RWPE1 (cell line): ENCODE measurements at regions not wholly inside any gene's neighbourhood (a gene's known extent, or its start where the extent isn't known, plus 50 kb on each side); places are given as distances from the start of the nearest gene placed in this dataset.

ENCODE experiments used
- CTCF ChIA-PET: fragments of 350-600 bp; sonication (Branson Sonifier 250); formaldehyde crosslinking; extraction: SDS; loops from one replicate; lab custom pipeline; 2021; lab: Yijun Ruan, JAX
- POLR2A ChIA-PET: fragments of 400-600 bp; formaldehyde crosslinking; extraction: SDS; loops from one replicate; lab custom pipeline; 2020; ENCODE audit warnings: antibody characterized with exemption; ENCODE audit not compliant: low non-redundant PET; lab: Yijun Ruan, JAX
- DNase-seq: peaks from one replicate; pipeline ENCODE4 v3.0.0; 2012; ENCODE audit warnings: low spot score
- H3K27ac ChIP-seq: fragments of 450-650 bp; 2 replicates; pipeline ENCODE4 v1.5.1; 2017
- CTCF ChIP-seq: fragments of 450-650 bp; conservative IDR thresholded peaks from 2 replicates; pipeline ENCODE4 v1.5.1; 2017; ENCODE audit warnings: low read depth, mild to moderate bottlenecking

GRCh38 chr11:45078236-45079074, 68.0 kb upstream of the PRDM11 start:
- ChIA-PET CTCF (interaction anchor here (0.7 kb wide), 1 partner anchor 366 kb away, joined by 3 read pairs; no protein-coding TSS in a partner anchor), POLR2A (no interaction called here)
- no peak for DNase-seq
- H3K27ac ChIP-seq, result no peak overlapping the region
- TF ChIP-seq CTCF, result no peak

- DNase-seq, result no peak
- ChIA-PET CTCF (no interaction called here), POLR2A (no interaction called here)
- no peak overlapping the region for H3K27ac ChIP-seq
- TF ChIP-seq CTCF, result no peak
These were observed 67.4 kb upstream of the PRDM11 start for GRCh38 chr11:45079075-45079444.

GRCh38 chr11:45079567-45079942, 66.9 kb upstream of the PRDM11 start:
- H3K27ac ChIP-seq, result no peak overlapping the region; the same call in 1 of the 2 replicates

GRCh38 chr11:45079943-45080719, 66.3 kb upstream of the PRDM11 start:
- TF ChIP-seq CTCF, result no peak
- DNase-seq, result no peak
- peak overlapping the region; percentile 8; the same call in 1 of the 2 replicates for H3K27ac ChIP-seq
- CTCF ChIA-PET, result interaction anchor here (1.3 kb wide), 1 partner anchor 144 kb away, joined by 6 read pairs; no protein-coding TSS in a partner anchor
- POLR2A ChIA-PET, result no interaction called here

More at GRCh38 chr11:45079567-45079942, 66.9 kb upstream of the PRDM11 start:
- POLR2A ChIA-PET, result no interaction called here
- TF ChIP-seq CTCF, result no peak
- DNase-seq, result no peak
- CTCF ChIA-PET, result interaction anchor here (1.3 kb wide), 1 partner anchor 143 kb away, joined by 6 read pairs; no protein-coding TSS in a partner anchor

- H3K27ac ChIP-seq, result no peak overlapping the region
- no peak for TF ChIP-seq CTCF
- POLR2A ChIA-PET, result no interaction called here
- CTCF ChIA-PET, result interaction anchor here (1.3 to 1.5 kb wide), 2 partner anchors 9 to 147 kb away, joined by 4 read pairs; no protein-coding TSS in a partner anchor
- DNase-seq, result no peak
These were observed 63.5 kb upstream of the PRDM11 start for GRCh38 chr11:45082744-45083543.
